H1 (cell line): ENCODE measurements at regions not wholly inside any gene's neighbourhood (a gene's known extent, or its start where the extent isn't known, plus 50 kb on each side); places are given as distances from the start of the nearest gene placed in this dataset.

Experiments used
- CTCF ChIA-PET: fragments of 300-600 bp; sonication (Branson Sonifier 250); formaldehyde crosslinking; loops from one replicate; lab custom pipeline; 2021; ENCODE audit not compliant: partially characterized antibody; lab: Charles Lee
- POLR2A ChIA-PET: fragments of 300-600 bp; sonication (Branson Sonifier 250); formaldehyde crosslinking; loops from one replicate; lab custom pipeline; 2021; ENCODE audit warnings: inconsistent platforms; ENCODE audit not compliant: partially characterized antibody; lab: Charles Lee
- DNase-seq, 2 experiments: peaks; one replicate each; pipeline versions ENCODE4 v3.0.0 to v3.0.0-alpha.2; 2010 to 2022; ENCODE audit warnings: low spot score in 2 of 2, low read depth in 1 of 2, mixed read lengths in 1 of 2
- FAIRE-seq: peaks from 2 replicates; lab custom pipeline; 2011; peaks lifted over from hg19 to GRCh38; lab: Jason Lieb, UNC
- H2AFZ ChIP-seq: 2 replicates; pipeline ENCODE4 v1.8.1; 2012; ENCODE audit warnings: low read length, inconsistent platforms
- H2AK5ac ChIP-seq: 2 replicates; pipeline ENCODE4 v1.6.1; 2013; ENCODE audit warnings: low read depth, low read length
- H2BK120ac ChIP-seq: replicated peaks from 2 replicates; pipeline ENCODE3; 2013; ENCODE audit warnings: low read depth, low read length, inconsistent platforms
- H2BK12ac ChIP-seq: 2 replicates; pipeline ENCODE4 v1.6.1; 2013; ENCODE audit warnings: low read depth, low read length
- H2BK15ac ChIP-seq: 2 replicates; pipeline ENCODE4 v1.6.1; 2013; ENCODE audit warnings: low read length
- H2BK20ac ChIP-seq: 2 replicates; pipeline ENCODE4 v1.6.1; 2013; ENCODE audit warnings: low read length
- H2BK5ac ChIP-seq: 2 replicates; pipeline ENCODE4 v1.6.1; 2013; ENCODE audit warnings: low read depth, low read length
- H3K14ac ChIP-seq: 2 replicates; pipeline ENCODE4 v1.6.1; 2013; ENCODE audit warnings: inconsistent platforms; ENCODE audit not compliant: insufficient read length
- H3K18ac ChIP-seq: 2 replicates; pipeline ENCODE4 v1.6.1; 2013; ENCODE audit warnings: low read length; ENCODE audit errors: extremely low read depth
- H3K23ac ChIP-seq: 2 replicates; pipeline ENCODE4 v1.6.1; 2013; ENCODE audit warnings: inconsistent platforms; ENCODE audit not compliant: insufficient read length
- H3K23me2 ChIP-seq: 2 replicates; pipeline ENCODE4 v1.6.1; 2013; ENCODE audit warnings: low read depth, low read length
- H3K27ac ChIP-seq: 2 replicates; pipeline ENCODE4 v1.6.1; 2011; ENCODE audit warnings: low read depth, low read length, inconsistent platforms
- H3K27me3 ChIP-seq, 4 experiments: replicated peaks in 1 of 4; 1 replicate in 1 of 4; 2 replicates in 3 of 4; pipeline versions ENCODE4 v1.6.1 to v1.8.1; 2011 to 2013; ENCODE audit warnings: low read length in 3 of 4, mild to moderate bottlenecking in 3 of 4, inconsistent platforms in 2 of 4, mixed read lengths in 2 of 4, moderate library complexity in 1 of 4; ENCODE audit not compliant: control insufficient read depth in 3 of 4, insufficient read depth in 3 of 4; ENCODE audit errors: extremely low read depth in 1 of 4
- H3K36me3 ChIP-seq, 4 experiments: 2 replicates each; pipeline versions ENCODE4 v1.6.1 to v1.8.1; 2011 to 2013; ENCODE audit warnings: mild to moderate bottlenecking in 4 of 4, low read length in 3 of 4, moderate library complexity in 2 of 4, control low read depth in 1 of 4, inconsistent platforms in 1 of 4; ENCODE audit not compliant: insufficient read depth in 4 of 4, control insufficient read depth in 2 of 4
- H3K4ac ChIP-seq: replicated peaks from 2 replicates; pipeline ENCODE3; 2013; ENCODE audit warnings: low read length, low read depth, mixed read lengths, inconsistent platforms; ENCODE audit not compliant: insufficient read length
- H3K4me1 ChIP-seq, 4 experiments: replicated peaks in 1 of 4; 1 replicate in 1 of 4; 2 replicates in 3 of 4; pipeline versions ENCODE4 v1.6.1 to v1.8.1; 2011 to 2013; ENCODE audit warnings: low read length in 3 of 4, inconsistent platforms in 2 of 4, mixed read lengths in 1 of 4; ENCODE audit not compliant: insufficient read depth in 4 of 4, control insufficient read depth in 3 of 4
- H3K4me2 ChIP-seq, 2 experiments: 2 replicates each; pipeline versions ENCODE4 v1.6.1 to v1.8.1; 2011 to 2013; ENCODE audit warnings: low read depth in 2 of 2, low read length in 2 of 2, control low read depth in 1 of 2, inconsistent platforms in 1 of 2, mild to moderate bottlenecking in 1 of 2; ENCODE audit not compliant: insufficient read depth in 1 of 2
- H3K4me3 ChIP-seq, 4 experiments: fragments of 200-600, 300-600 bp in 1 of 4; sonication (generic), shearing (Covaris generic), sonication (Bioruptor Twin) in 1 of 4; 2 replicates each; pipeline versions ENCODE4 v1.5.1 to v1.8.1; 2011 to 2016; ENCODE audit warnings: low read length in 4 of 4, low read depth in 3 of 4, control low read depth in 2 of 4, inconsistent platforms in 2 of 4, mild to moderate bottlenecking in 2 of 4, mixed read lengths in 1 of 4, moderate library complexity in 1 of 4; ENCODE audit not compliant: insufficient read depth in 2 of 4; ENCODE audit errors: extremely low read depth in 1 of 4
- H3K56ac ChIP-seq: replicated peaks from 2 replicates; pipeline ENCODE3; 2013; ENCODE audit warnings: low read depth, mild to moderate bottlenecking, mixed read lengths, low read length, inconsistent platforms; ENCODE audit not compliant: insufficient read length
- H3K79me1 ChIP-seq: 2 replicates; pipeline ENCODE4 v1.6.1; 2013; ENCODE audit warnings: low read depth, low read length, control low read depth
- H3K79me2 ChIP-seq, 2 experiments: 2 replicates each; pipeline versions ENCODE4 v1.6.1 to v1.8.1; 2012 to 2013; ENCODE audit warnings: low read length in 2 of 2, mild to moderate bottlenecking in 2 of 2, inconsistent platforms in 1 of 2; ENCODE audit not compliant: insufficient read depth in 2 of 2, control insufficient read depth in 1 of 2
- H3K9ac ChIP-seq, 4 experiments: replicated peaks in 1 of 4; 1 replicate in 1 of 4; 2 replicates in 3 of 4; pipeline versions ENCODE4 v1.6.1 to v1.8.1; 2011 to 2013; ENCODE audit warnings: low read depth in 3 of 4, low read length in 3 of 4, control low read depth in 2 of 4, mild to moderate bottlenecking in 2 of 4, moderate library complexity in 2 of 4, inconsistent platforms in 1 of 4; ENCODE audit errors: extremely low read depth in 1 of 4
- H3K9me3 ChIP-seq, 2 experiments: 2 replicates each; pipeline versions ENCODE4 v1.6.1 to v1.8.1; 2012 to 2013; ENCODE audit warnings: mild to moderate bottlenecking in 2 of 2, moderate library complexity in 2 of 2, control low read depth in 1 of 2, inconsistent platforms in 1 of 2, low read depth in 1 of 2, low read length in 1 of 2, mixed read lengths in 1 of 2; ENCODE audit not compliant: insufficient read depth in 2 of 2
- H4K20me1 ChIP-seq, 2 experiments: replicated peaks in 1 of 2; 2 replicates each; pipeline versions ENCODE3 to v1.8.1; 2011 to 2013; ENCODE audit warnings: inconsistent platforms in 2 of 2, low read length in 2 of 2, mild to moderate bottlenecking in 1 of 2; ENCODE audit not compliant: insufficient read depth in 2 of 2, control insufficient read depth in 1 of 2
- H4K5ac ChIP-seq: 2 replicates; pipeline ENCODE4 v1.6.1; 2013; ENCODE audit warnings: low read length, low read depth, mixed read lengths, inconsistent platforms; ENCODE audit not compliant: insufficient read length
- H4K8ac ChIP-seq: 2 replicates; pipeline ENCODE4 v1.8.0; 2013; ENCODE audit warnings: mild to moderate bottlenecking, moderate library complexity, low read length, inconsistent platforms; ENCODE audit not compliant: insufficient read depth; ENCODE audit errors: extremely low read depth
- H4K91ac ChIP-seq: replicated peaks from 2 replicates; pipeline ENCODE3; 2013; ENCODE audit warnings: low read length, mixed read lengths, inconsistent platforms; ENCODE audit not compliant: insufficient read length
- CBX5 ChIP-seq: fragments of 300-800, 300-1000 bp; sonication (generic); IDR thresholded peaks from 2 replicates; pipeline ENCODE4 v1.7.1; 2016; ENCODE audit warnings: antibody characterized with exemption, low read length, low read depth
- CBX8 ChIP-seq: fragments of 300-800, 300-1000 bp; sonication (generic); IDR thresholded peaks from 2 replicates; pipeline ENCODE4 v1.7.1; 2016; ENCODE audit warnings: low read depth, low read length, borderline replicate concordance
- KDM4A ChIP-seq: IDR thresholded peaks from one replicate; pipeline ENCODE4 v1.7.1; 2012; ENCODE audit warnings: low read depth, mild to moderate bottlenecking, moderate library complexity, low read length, inconsistent platforms; ENCODE audit not compliant: severe bottlenecking
- NRF1 ChIP-seq: IDR thresholded peaks from 2 replicates; pipeline ENCODE4 v1.6.1; 2011; ENCODE audit warnings: mild to moderate bottlenecking, low read depth, low read length, improper control_type of control experiment
- RXRA ChIP-seq: IDR thresholded peaks from 2 replicates; pipeline ENCODE4 v1.6.1; 2011; ENCODE audit warnings: low read depth, mild to moderate bottlenecking, low read length, moderate library complexity; ENCODE audit not compliant: insufficient read depth
- TAF1 ChIP-seq: IDR thresholded peaks from 2 replicates; pipeline ENCODE4 v1.6.1; 2011; ENCODE audit warnings: mild to moderate bottlenecking, low read depth, low read length
- WGBS, 2 experiments: shearing (Covaris generic) in 1 of 2; methylation state at CpG; one replicate each; pipeline versions ENCODE4 v1.1.6 to v1.1.7; 2013 to 2015; ENCODE audit warnings: low lambda C conversion rate in 2 of 2, mixed read lengths in 2 of 2, inconsistent platforms in 1 of 2, low coverage in 1 of 2, missing lambda C conversion rate in 1 of 2; ENCODE audit not compliant: insufficient replicate concordance in 2 of 2, insufficient coverage in 1 of 2, insufficient read length in 1 of 2; ENCODE audit errors: extremely low coverage in 1 of 2, missing lambda C conversion rate in 1 of 2; 5-methylcytosine and 5-hydroxymethylcytosine counted together

DNA sequence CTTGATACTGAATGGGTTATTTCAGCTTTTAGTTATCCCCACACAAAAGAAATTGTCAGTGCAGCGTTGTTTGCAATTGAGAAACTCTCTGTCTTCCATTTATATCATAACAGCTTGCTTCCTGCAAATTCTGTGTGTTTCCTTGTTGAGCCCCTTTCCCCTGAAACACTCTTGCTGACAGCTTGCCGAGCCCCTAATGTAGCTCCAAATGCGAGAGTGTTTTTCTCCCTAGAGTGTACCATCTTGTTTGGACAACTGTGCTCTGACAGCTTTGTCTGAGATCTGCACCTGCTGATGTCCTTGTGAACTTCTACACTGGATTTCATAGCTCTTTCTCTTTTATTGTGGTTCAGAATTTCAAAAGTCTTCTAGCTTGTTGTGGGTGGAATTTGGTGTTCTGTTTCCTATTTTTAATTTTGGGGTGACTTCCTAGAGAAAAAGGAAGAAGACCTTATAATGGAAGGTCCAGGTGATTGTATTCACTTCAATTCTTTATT lies 343.5 kb downstream of the PDCD6IP start:
- H2BK5ac ChIP-seq, result no peak overlapping the region
- no peak overlapping the region for H3K4me3 ChIP-seq
- no peak overlapping the region for H3K4me2 ChIP-seq
- H3K4me1 ChIP-seq, result peaks cover 0 to 6% (median 0%) of the 10 kb centered on the region in 4 experiments; a peak in 3 of 7 replicates
- FAIRE-seq (no peak), DNase-seq (no peak)
- H3K27me3 ChIP-seq, result no peaks in the 10 kb centered on the region
- H3K9me3 ChIP-seq, result no peaks in the 10 kb centered on the region
- no peak overlapping the region for H3K14ac ChIP-seq
- TF ChIP-seq KDM4A, result no peak
- TF ChIP-seq RXRA, result no peak
- no peak for TF ChIP-seq CBX8
- TF ChIP-seq NRF1, result no peak
- no peak for TF ChIP-seq CBX5
- TF ChIP-seq TAF1, result no peak
- no peak overlapping the region for H2BK120ac ChIP-seq
- no peaks in the 10 kb centered on the region for H3K79me2 ChIP-seq
- H4K5ac ChIP-seq, result no peak overlapping the region
- no peak overlapping the region for H2BK12ac ChIP-seq
- no peak overlapping the region for H4K8ac ChIP-seq
- H3K79me1 ChIP-seq, result no peaks in the 10 kb centered on the region
- WGBS, 2 experiments, result 83% methylated on average over 3 of the region's 3 CpGs; no CpG with 5 or more reads in 1 of the 2 experiments
- POLR2A ChIA-PET, result interaction anchor here (0.6 kb wide), 1 partner anchor 1567 kb away, joined by 3 read pairs; no protein-coding TSS in a partner anchor
- CTCF ChIA-PET, result interaction anchor here (0.6 to 1.0 kb wide), 2 partner anchors 9 to 278 kb away, joined by 3 read pairs; no protein-coding TSS in a partner anchor
- H3K23me2 ChIP-seq, result no peaks in the 10 kb centered on the region
- H2AFZ ChIP-seq, result no peak overlapping the region
- no peak overlapping the region for H3K27ac ChIP-seq
- H4K91ac ChIP-seq, result no peak overlapping the region
- no peak overlapping the region for H2BK15ac ChIP-seq
- H2AK5ac ChIP-seq, result no peak overlapping the region
- no peak overlapping the region for H3K9ac ChIP-seq
- no peak overlapping the region for H2BK20ac ChIP-seq
- H4K20me1 ChIP-seq, result no peaks in the 10 kb centered on the region
- H3K36me3 ChIP-seq, result no peaks in the 10 kb centered on the region
- H3K18ac ChIP-seq, result no peak overlapping the region
- H3K4ac ChIP-seq, result no peak overlapping the region
- no peak overlapping the region for H3K56ac ChIP-seq
- H3K23ac ChIP-seq, result no peak overlapping the region
